Stimulated activated CD4-positive, alpha-beta T cell treated with anti-CD3 and anti-CD28 coated beads, Interleukin-2, amount 100 ng/mL, for 24 hours (primary cell): ENCODE measurements at regions not wholly inside any gene's neighbourhood (a gene's known extent, or its start where the extent isn't known, plus 50 kb on each side); places are given as distances from the start of the nearest gene placed in this dataset.

Experiments used
- DNase-seq, 2 donors: peaks; one replicate each; pipeline ENCODE4 v3.0.0-alpha.2; 2020

- no peak for DNase-seq
These were observed 126.5 kb downstream of the NCOR2 start for GRCh38 chr12:124440841-124441381.

- DNase-seq, result no peak
These were observed 127.3 kb downstream of the NCOR2 start for GRCh38 chr12:124440031-124440626.

- no peak for DNase-seq
These were observed 128.9 kb downstream of the NCOR2 start for GRCh38 chr12:124438437-124439056.

GRCh38 chr12:124437617-124438436, 129.6 kb downstream of the NCOR2 start:
- no peak for DNase-seq

GRCh38 chr12:124437121-124437520, 130.3 kb downstream of the NCOR2 start:
- no peak for DNase-seq

- DNase-seq, result no peak
These were observed 131.0 kb downstream of the NCOR2 start for GRCh38 chr12:124436366-124436765.

GRCh38 chr12:124435806-124436345, 131.5 kb downstream of the NCOR2 start:
- DNase-seq, result no peak

- DNase-seq, result no peak
These were observed 132.2 kb downstream of the NCOR2 start for GRCh38 chr12:124434951-124435805.

GRCh38 chr12:124434354-124434753, 133.1 kb downstream of the NCOR2 start:
- no peak for DNase-seq

GRCh38 chr12:124433879-124434278, 133.5 kb downstream of the NCOR2 start:
- DNase-seq, result no peak

- no peak for DNase-seq
These were observed 134.1 kb downstream of the NCOR2 start for GRCh38 chr12:124433147-124433874.

- no peak for DNase-seq
These were observed 135.0 kb downstream of the NCOR2 start for GRCh38 chr12:124432376-124432775.

GRCh38 chr12:124431971-124432370, 135.4 kb downstream of the NCOR2 start:
- DNase-seq, result no peak

- DNase-seq, result no peak
These were observed 135.6 kb downstream of the RFLNA start for GRCh38 chr12:124430491-124430890.

- no peak for DNase-seq
These were observed 134.6 kb downstream of the RFLNA start for GRCh38 chr12:124429535-124429934.

GRCh38 chr12:124428792-124429281, 133.9 kb downstream of the RFLNA start:
- DNase-seq, result no peak

GRCh38 chr12:124428136-124428791, 133.4 kb downstream of the RFLNA start:
- DNase-seq, result no peak

GRCh38 chr12:124426594-124427555, 132.0 kb downstream of the RFLNA start:
- no peak for DNase-seq

GRCh38 chr12:124425667-124426066, 130.8 kb downstream of the RFLNA start:
- no peak for DNase-seq

GRCh38 chr12:124424516-124424905, 129.6 kb downstream of the RFLNA start:
- no peak for DNase-seq
